ENCODE measurements at regions not wholly inside any gene's neighbourhood (a gene's known extent, or its start where the extent isn't known, plus 50 kb on each side); places are given as distances from the start of the nearest gene placed in this dataset.

GRCh38 chr6:19699932-19700331 is 137.2 kb upstream of the ID4 start:
- Histone ChIP-seq H4K20me1 (ENCODE audit: insufficient read depth, low read length) (no peaks in the 10 kb centered on the region), H4K5ac (ENCODE audit: low read depth, low read length) (no peak overlapping the region), H3K18ac (ENCODE audit: low read depth, low read length) (no peak overlapping the region), H3K14ac (replicated peaks; ENCODE audit: low read depth, low read length) (no peak overlapping the region), H3K4me1 (ENCODE audit: control insufficient read depth, insufficient read depth, low read length) (no peaks in the 10 kb centered on the region; the same call in 1 of the 2 replicates), H2BK20ac (ENCODE audit: low read depth, low read length) (no peak overlapping the region), H3K27ac (ENCODE audit: insufficient read depth, low read length) (no peak overlapping the region), H2AFZ (replicated peaks; ENCODE audit: low read length, poor library complexity) (no peak overlapping the region), H3K23ac (ENCODE audit: low read depth, low read length) (no peak overlapping the region), H2AK9ac (replicated peaks; ENCODE audit: low read depth, low read length, poor library complexity) (no peak overlapping the region), H3K79me1 (ENCODE audit: low read depth in 1 of 2, low read length in 2 of 2) (no peaks in the 10 kb centered on the region), H3K9ac (ENCODE audit: low read depth, low read length) (no peak overlapping the region), H2AK5ac (ENCODE audit: low read depth, low read length) (no peak overlapping the region), H2BK5ac (ENCODE audit: low read depth, low read length, poor library complexity, severe bottlenecking) (no peak overlapping the region), H2BK120ac (ENCODE audit: low read depth, low read length) (no peak overlapping the region), H3K4me3 (ENCODE audit: insufficient read depth, low read depth, low read length) (no peak overlapping the region), H3K9me1 (ENCODE audit: insufficient read depth, low read length) (no peaks in the 10 kb centered on the region), H3K4me2 (ENCODE audit: low read depth, low read length) (no peak overlapping the region), H3K27me3 (ENCODE audit: control insufficient read depth, insufficient read depth, low read length) (peaks cover 2% of the 10 kb centered on the region; the same call in 1 of the 2 replicates), H4K91ac (ENCODE audit: insufficient read depth, low read depth, low read length) (no peak overlapping the region), H3K4ac (ENCODE audit: low read depth, low read length) (no peak overlapping the region), H3K9me3 (ENCODE audit: control insufficient read depth, insufficient read depth, low read length) (no peaks in the 10 kb centered on the region), H3K36me3 (ENCODE audit: control insufficient read depth, insufficient read depth, low read length) (no peaks in the 10 kb centered on the region), H3K56ac (ENCODE audit: extremely low read depth, insufficient read depth, low read length) (no peak overlapping the region), H4K8ac (ENCODE audit: low read depth in 2 of 2, low read length in 2 of 2) (no peak overlapping the region), H2BK15ac (ENCODE audit: low read depth, low read length) (no peak overlapping the region)
- no CpG with 5 or more reads among the region's 4 CpGs for WGBS, 2 experiments (ENCODE audit: extremely low coverage in 2 of 2, insufficient read length in 1 of 2)
- no peak for DNase-seq
- ChIA-PET CTCF (no interaction called here), POLR2A (ENCODE audit: unreplicated experiment) (no interaction called here)
- in situ Hi-C loops (cut with MboI; ENCODE audit: low sequenced_read_pairs) (no loop called here), intact Hi-C loops (cut with micrococcal nuclease) (no loop called here), dilution Hi-C loops (cut with HindIII; ENCODE audit: low sequenced_read_pairs, unreplicated experiment) (no loop called here)
- ATAC-seq (ENCODE audit: low read depth), result no peak
- no TSS peak for BruUV-seq (replicated peaks)
- no peak for TF ChIP-seq MXI1 (IDR thresholded peaks at IDR 0.05; ENCODE audit: borderline replicate concordance, low read depth, low read length)
- no peak for TF ChIP-seq RCOR1 (IDR thresholded peaks at IDR 0.05; ENCODE audit: insufficient replicate concordance, low read length)
- TF ChIP-seq, protein P1, sequence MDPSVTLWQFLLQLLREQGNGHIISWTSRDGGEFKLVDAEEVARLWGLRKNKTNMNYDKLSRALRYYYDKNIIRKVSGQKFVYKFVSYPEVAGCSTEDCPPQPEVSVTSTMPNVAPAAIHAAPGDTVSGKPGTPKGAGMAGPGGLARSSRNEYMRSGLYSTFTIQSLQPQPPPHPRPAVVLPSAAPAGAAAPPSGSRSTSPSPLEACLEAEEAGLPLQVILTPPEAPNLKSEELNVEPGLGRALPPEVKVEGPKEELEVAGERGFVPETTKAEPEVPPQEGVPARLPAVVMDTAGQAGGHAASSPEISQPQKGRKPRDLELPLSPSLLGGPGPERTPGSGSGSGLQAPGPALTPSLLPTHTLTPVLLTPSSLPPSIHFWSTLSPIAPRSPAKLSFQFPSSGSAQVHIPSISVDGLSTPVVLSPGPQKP (IDR thresholded peaks at IDR 0.05; ENCODE audit: borderline replicate concordance, low read depth, low read length), result no peak
- no peak for TF ChIP-seq RFX5 (IDR thresholded peaks at IDR 0.05; ENCODE audit: low read depth, low read length)
- TF ChIP-seq NFE2L2 (IDR thresholded peaks at IDR 0.05; ENCODE audit: low read depth, low read length), result no peak
- no peak for TF ChIP-seq BHLHE40 (IDR thresholded peaks at IDR 0.05; ENCODE audit: low read depth, low read length)
- no peak for TF ChIP-seq FOS (IDR thresholded peaks at IDR 0.05; ENCODE audit: low read depth, low read length)
- TF ChIP-seq POLR2A (IDR thresholded peaks at IDR 0.05; ENCODE audit: low read depth, low read length), result no peak
- TF ChIP-seq MAFK (IDR thresholded peaks at IDR 0.05; ENCODE audit: low read depth, low read length), result no peak
- no peak for TF ChIP-seq CHD1 (IDR thresholded peaks at IDR 0.05; ENCODE audit: low read depth, low read length)
- TF ChIP-seq CTCF (conservative IDR thresholded peaks at IDR 0.05; ENCODE audit: low read depth, low read length), result no peak
- no peak for TF ChIP-seq RAD21 (IDR thresholded peaks at IDR 0.05; ENCODE audit: low read length)
- TF ChIP-seq, protein P2, sequence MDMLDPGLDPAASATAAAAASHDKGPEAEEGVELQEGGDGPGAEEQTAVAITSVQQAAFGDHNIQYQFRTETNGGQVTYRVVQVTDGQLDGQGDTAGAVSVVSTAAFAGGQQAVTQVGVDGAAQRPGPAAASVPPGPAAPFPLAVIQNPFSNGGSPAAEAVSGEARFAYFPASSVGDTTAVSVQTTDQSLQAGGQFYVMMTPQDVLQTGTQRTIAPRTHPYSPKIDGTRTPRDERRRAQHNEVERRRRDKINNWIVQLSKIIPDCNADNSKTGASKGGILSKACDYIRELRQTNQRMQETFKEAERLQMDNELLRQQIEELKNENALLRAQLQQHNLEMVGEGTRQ (IDR thresholded peaks at IDR 0.05; ENCODE audit: low read depth, low read length), result no peak
- TF ChIP-seq MAZ (IDR thresholded peaks at IDR 0.05; ENCODE audit: borderline replicate concordance, low read depth, low read length), result no peak
- TF ChIP-seq CEBPB (IDR thresholded peaks at IDR 0.05; ENCODE audit: low read depth, low read length), result no peak
- no peak for TF ChIP-seq SMC3 (IDR thresholded peaks at IDR 0.05; ENCODE audit: low read depth, low read length)

All from IMR-90 (cell line).